Lower leg skin (tissue), 3 donors: ENCODE measurements at regions not wholly inside any gene's neighbourhood (a gene's known extent, or its start where the extent isn't known, plus 50 kb on each side); places are given as distances from the start of the nearest gene placed in this dataset.

Source experiments
- CTCF ChIP-seq, 3 donors: fragments of 450-650 bp; IDR thresholded peaks; one replicate each; pipeline ENCODE4 v1.5.1; 2016; ENCODE audit warnings: antibody characterized with exemption in 3 of 3, mild to moderate bottlenecking in 3 of 3, moderate library complexity in 2 of 3
- POLR2A ChIP-seq, 2 donors: fragments of 450-650 bp; IDR thresholded peaks; one replicate each; pipeline ENCODE4 v1.6.1; 2016 to 2017; ENCODE audit warnings: antibody characterized with exemption in 2 of 2, mild to moderate bottlenecking in 1 of 2, moderate library complexity in 1 of 2

- TF ChIP-seq POLR2A (IDR thresholded peaks at IDR 0.05) = no peak
- no peak for TF ChIP-seq CTCF (IDR thresholded peaks at IDR 0.05)
Observed at GRCh38 chr5:35282810-35283209, 52.5 kb upstream of the PRLR start.
